ENCODE measurements at regions not wholly inside any gene's neighbourhood (a gene's known extent, or its start where the extent isn't known, plus 50 kb on each side); places are given as distances from the start of the nearest gene placed in this dataset.

DNA sequence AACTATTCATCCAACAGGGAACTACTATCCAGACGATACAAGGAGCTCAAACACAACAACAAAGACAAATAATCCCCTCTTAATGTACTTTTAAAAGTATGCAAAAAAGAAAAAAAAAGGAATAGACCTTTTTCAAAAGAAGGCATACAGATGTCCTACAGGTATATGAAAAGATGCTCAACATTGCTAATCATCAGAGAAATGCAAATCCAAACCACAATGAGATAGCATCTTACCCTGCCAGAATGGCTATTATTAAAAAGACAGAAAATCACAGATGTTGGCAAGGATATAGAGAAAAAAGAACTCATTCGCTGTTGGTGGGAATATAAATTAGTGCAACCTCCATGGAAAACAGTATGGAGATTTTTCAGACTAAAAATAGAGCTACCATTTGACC, 67.1 kb upstream of the ENPP6 start:
- no peaks in the 10 kb centered on the region for H3K36me3 ChIP-seq (replicated peaks in 1 of 2; ENCODE audit: control extremely low read depth in 1 of 2, control insufficient read depth in 1 of 2, extremely low read depth in 1 of 2, insufficient read depth in 2 of 2, low read length in 1 of 2)
- intact Hi-C loops (cut with micrococcal nuclease): loop anchor here (5.0 kb wide), 3 partner anchors 43 to 133 kb away; no protein-coding TSS in a partner anchor
- no peaks in the 10 kb centered on the region for H3K79me2 ChIP-seq (ENCODE audit: control insufficient read depth, insufficient read depth, low read length)
- no peaks in the 10 kb centered on the region for H3K9me3 Mint-ChIP-seq (ENCODE audit: insufficient read depth)
- H3K27me3 Mint-ChIP-seq: no peaks in the 10 kb centered on the region
- peak overlapping the region; percentile 28 for H3K27ac Mint-ChIP-seq
- ChIA-PET CTCF (interaction anchor here (0.7 to 7.5 kb wide), 6 partner anchors 17 to 365 kb away, joined by 3 to 137 read pairs (median 4); no protein-coding TSS in a partner anchor), POLR2A (interaction anchor here (0.6 kb wide), 1 partner anchor 55 kb away, joined by 3 read pairs; no protein-coding TSS in a partner anchor)
- no peak for TF ChIP-seq EZH2 (IDR thresholded peaks at IDR 0.05; ENCODE audit: borderline replicate concordance, insufficient read depth, low read depth, low read length, poor library complexity, severe bottlenecking)
- no peak overlapping the region for H3K4me3 Mint-ChIP-seq
- WGBS (ENCODE audit: insufficient coverage): no CpG with 5 or more reads among the region's 2 CpGs
- no peak overlapping the region for H3K4me2 ChIP-seq (replicated peaks; ENCODE audit: low read depth, low read length, poor library complexity, severe bottlenecking)
- H3K27ac ChIP-seq (ENCODE audit: low read length in 2 of 2): no peak overlapping the region
- H3K9me3 ChIP-seq (ENCODE audit: control extremely low read depth in 1 of 3, control insufficient read depth in 2 of 3, insufficient read depth in 1 of 3, low read length in 2 of 3): peaks cover 0 to 7% (median 3%) of the 10 kb centered on the region in 3 donors
- H4K20me1 ChIP-seq (ENCODE audit: control insufficient read depth, insufficient read depth, low read length, poor library complexity, severe bottlenecking): no peaks in the 10 kb centered on the region
- peaks cover 65 to 66% of the 10 kb centered on the region in 2 donors for H3K4me1 ChIP-seq (ENCODE audit: control insufficient read depth in 2 of 2, insufficient read depth in 2 of 2, low read length in 2 of 2)
- no peak overlapping the region for H2AFZ ChIP-seq (ENCODE audit: insufficient read depth, low read depth, low read length, poor library complexity, severe bottlenecking)
- no peak overlapping the region for H3K4me3 ChIP-seq (ENCODE audit: control extremely low read depth in 1 of 5, extremely low read depth in 1 of 5, insufficient read depth in 1 of 5, low read depth in 2 of 5, low read length in 4 of 5)
- H3K4me1 Mint-ChIP-seq: peaks cover 76% of the 10 kb centered on the region
- H3K9ac ChIP-seq (ENCODE audit: low read length): no peak overlapping the region
- H3K27me3 ChIP-seq (replicated peaks in 1 of 4; ENCODE audit: control extremely low read depth in 1 of 4, control insufficient read depth in 3 of 4, insufficient read depth in 4 of 4, low read length in 3 of 4): no peaks in the 10 kb centered on the region
- DNase-seq (no peak), ATAC-seq (ENCODE audit: low read depth) (no peak)

DNA sequence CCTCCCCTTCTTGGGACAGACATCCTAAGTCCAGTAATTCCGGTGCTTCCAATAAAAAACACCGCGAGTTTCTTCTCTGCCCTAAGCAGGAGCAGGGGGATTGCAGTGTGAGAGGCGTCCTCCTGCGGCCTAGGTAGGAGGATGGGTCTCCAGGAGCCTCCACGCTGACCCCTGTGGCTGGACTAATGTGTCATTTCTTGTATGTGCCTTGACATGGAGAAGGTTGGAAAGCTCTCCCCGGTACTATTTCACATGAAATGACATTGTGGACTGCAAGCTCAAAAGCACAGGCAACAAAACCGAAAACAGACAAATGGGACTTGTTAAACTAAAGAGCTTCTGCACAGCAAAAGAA, 66.6 kb upstream of the ENPP6 start:
- peak overlapping the region; percentile 62 for H2AFZ ChIP-seq (ENCODE audit: insufficient read depth, low read depth, low read length, poor library complexity, severe bottlenecking)
- WGBS (ENCODE audit: insufficient coverage): 92% methylated on average over 5 of the region's 8 CpGs
- POLR2A ChIA-PET: interaction anchor here (0.6 kb wide), 1 partner anchor 56 kb away, joined by 3 read pairs; no protein-coding TSS in a partner anchor
- H3K4me1 Mint-ChIP-seq: peaks cover 78% of the 10 kb centered on the region
- no peaks in the 10 kb centered on the region for H3K9me3 Mint-ChIP-seq (ENCODE audit: insufficient read depth)
- H3K27me3 Mint-ChIP-seq: no peaks in the 10 kb centered on the region
- DNase-seq (no peak), ATAC-seq (ENCODE audit: low read depth) (no peak)
- H3K27me3 ChIP-seq (replicated peaks in 1 of 4; ENCODE audit: control extremely low read depth in 1 of 4, control insufficient read depth in 3 of 4, insufficient read depth in 4 of 4, low read length in 3 of 4): no peaks in the 10 kb centered on the region
- H3K79me2 ChIP-seq (ENCODE audit: control insufficient read depth, insufficient read depth, low read length): no peaks in the 10 kb centered on the region
- no peak overlapping the region for H3K4me3 Mint-ChIP-seq
- TF ChIP-seq EZH2 (IDR thresholded peaks at IDR 0.05; ENCODE audit: borderline replicate concordance, insufficient read depth, low read depth, low read length, poor library complexity, severe bottlenecking): no peak
- TF ChIP-seq CTCF (IDR thresholded peaks at IDR 0.05): no peak
- peak overlapping the region; percentile 28 for H3K27ac Mint-ChIP-seq
- intact Hi-C loops (cut with micrococcal nuclease): loop anchor here (5.0 kb wide), 2 partner anchors 43 to 98 kb away; no protein-coding TSS in a partner anchor
- H3K4me1 ChIP-seq (ENCODE audit: control insufficient read depth in 2 of 2, insufficient read depth in 2 of 2, low read length in 2 of 2): peaks cover 66 to 67% of the 10 kb centered on the region in 2 donors
- no peak overlapping the region for H3K4me3 ChIP-seq (ENCODE audit: control extremely low read depth in 1 of 5, extremely low read depth in 1 of 5, insufficient read depth in 1 of 5, low read depth in 2 of 5, low read length in 4 of 5)
- peak overlapping the region; percentile 64 for H3K4me2 ChIP-seq (replicated peaks; ENCODE audit: low read depth, low read length, poor library complexity, severe bottlenecking)
- no peaks in the 10 kb centered on the region for H4K20me1 ChIP-seq (ENCODE audit: control insufficient read depth, insufficient read depth, low read length, poor library complexity, severe bottlenecking)
- no peaks in the 10 kb centered on the region for H3K36me3 ChIP-seq (replicated peaks in 1 of 2; ENCODE audit: control extremely low read depth in 1 of 2, control insufficient read depth in 1 of 2, extremely low read depth in 1 of 2, insufficient read depth in 2 of 2, low read length in 1 of 2)
- H3K9me3 ChIP-seq (ENCODE audit: control extremely low read depth in 1 of 3, control insufficient read depth in 2 of 3, insufficient read depth in 1 of 3, low read length in 2 of 3): peaks cover 0 to 7% (median 3%) of the 10 kb centered on the region in 3 donors
- peak overlapping the region in 1 of 2 donors; percentile 12 for H3K27ac ChIP-seq (ENCODE audit: low read length in 2 of 2)
- CTCF ChIA-PET: interaction anchor here (0.8 to 7.5 kb wide), 6 partner anchors 17 to 157 kb away, joined by 3 to 137 read pairs (median 4); no protein-coding TSS in a partner anchor
- H3K9ac ChIP-seq (ENCODE audit: low read length): peak overlapping the region; percentile 39
